Endothelial cell of umbilical vein (primary cell): ENCODE measurements at regions not wholly inside any gene's neighbourhood (a gene's known extent, or its start where the extent isn't known, plus 50 kb on each side); places are given as distances from the start of the nearest gene placed in this dataset.

Experiments used
- BruUV-seq: library from RNA; stranded (reverse); fragments of 400-500 nt; replicated peaks from 2 replicates; lab custom pipeline; 2021; lab: Mats Ljungman, UMichigan
- CTCF ChIA-PET: fragments of 300-600, 350-600 bp; sonication (Branson Sonifier 250); formaldehyde crosslinking; loops from one replicate; lab custom pipeline; 2021; ENCODE audit warnings: antibody characterized with exemption, inconsistent platforms; lab: Charles Lee
- POLR2A ChIA-PET: fragments of 300-600, 350-600 bp; sonication (Branson Sonifier 250); formaldehyde crosslinking; loops from one replicate; lab custom pipeline; 2021; ENCODE audit warnings: antibody characterized with exemption, inconsistent platforms; lab: Charles Lee
- DNase-seq: peaks from one replicate; pipeline ENCODE4 v3.0.0-alpha.2; 2011; ENCODE audit warnings: low read depth, low spot score
- FAIRE-seq: peaks from 2 replicates; lab custom pipeline; 2011; peaks lifted over from hg19 to GRCh38; lab: Jason Lieb, UNC
- H2AFZ ChIP-seq: 2 replicates; pipeline ENCODE4 v1.6.0; 2012; ENCODE audit warnings: low read depth, low read length, control low read depth, inconsistent platforms
- H3K27ac ChIP-seq: 2 replicates; pipeline ENCODE4 v1.5.1; 2011; ENCODE audit warnings: low read depth, mild to moderate bottlenecking, control low read depth, low read length, moderate library complexity; ENCODE audit not compliant: insufficient read depth
- H3K27me3 ChIP-seq, 2 experiments: 2 replicates each; pipeline versions ENCODE4 v1.6.0 to v1.6.1; 2011; ENCODE audit warnings: low read length in 2 of 2, mixed read lengths in 1 of 2; ENCODE audit not compliant: control insufficient read depth in 2 of 2, insufficient read depth in 2 of 2
- H3K36me3 ChIP-seq, 2 experiments: 2 replicates in 1 of 2; 3 replicates in 1 of 2; pipeline ENCODE4 v1.5.1; 2011; ENCODE audit warnings: low read length in 2 of 2, mild to moderate bottlenecking in 1 of 2, moderate library complexity in 1 of 2; ENCODE audit not compliant: control insufficient read depth in 2 of 2, insufficient read depth in 2 of 2; ENCODE audit errors: extremely low read depth in 1 of 2
- H3K4me1 ChIP-seq: 3 replicates; pipeline ENCODE4 v1.5.1; 2011; ENCODE audit warnings: mild to moderate bottlenecking, low read length; ENCODE audit not compliant: control insufficient read depth, insufficient read depth; ENCODE audit errors: extremely low read depth
- H3K4me2 ChIP-seq: 2 replicates; pipeline ENCODE4 v1.6.1; 2011; ENCODE audit warnings: low read length, control low read depth, mixed read lengths; ENCODE audit not compliant: insufficient read depth
- H3K4me3 ChIP-seq, 3 experiments: fragments of 200-600 bp in 1 of 3; sonication (generic), shearing (Covaris generic) in 1 of 3; replicated peaks in 1 of 3; 2 replicates each; pipeline ENCODE4 v1.5.1; 2011 to 2016; ENCODE audit warnings: control low read depth in 3 of 3, low read length in 3 of 3, mild to moderate bottlenecking in 2 of 3, inconsistent platforms in 1 of 3, low read depth in 1 of 3, moderate library complexity in 1 of 3; ENCODE audit not compliant: insufficient read depth in 1 of 3
- H3K79me2 ChIP-seq: 2 replicates; pipeline ENCODE4 v1.6.0; 2012; ENCODE audit warnings: low read length, inconsistent platforms; ENCODE audit not compliant: control insufficient read depth, insufficient read depth
- H3K9ac ChIP-seq: replicated peaks from 2 replicates; pipeline ENCODE3; 2011; ENCODE audit warnings: low read length, control low read depth; ENCODE audit not compliant: insufficient read depth; ENCODE audit errors: extremely low read depth
- H3K9me1 ChIP-seq: replicated peaks from 3 replicates; pipeline ENCODE4 v1.6.0; 2011; ENCODE audit warnings: mild to moderate bottlenecking, low read length; ENCODE audit not compliant: control insufficient read depth, insufficient read depth; ENCODE audit errors: extremely low read depth
- H3K9me3 ChIP-seq: replicated peaks from 2 replicates; pipeline ENCODE4 v1.5.1; 2012; ENCODE audit warnings: low read length, inconsistent platforms; ENCODE audit not compliant: control insufficient read depth, insufficient read depth
- H4K20me1 ChIP-seq: replicated peaks from 2 replicates; pipeline ENCODE3; 2011; ENCODE audit warnings: mild to moderate bottlenecking, low read length; ENCODE audit not compliant: control insufficient read depth, insufficient read depth; ENCODE audit errors: extremely low read depth
- EZH2 ChIP-seq: IDR thresholded peaks from 2 replicates; pipeline ENCODE4 v1.6.1; 2012; ENCODE audit warnings: borderline replicate concordance, low read depth, mild to moderate bottlenecking, moderate library complexity, low read length, inconsistent platforms; ENCODE audit not compliant: severe bottlenecking
- MYC ChIP-seq: IDR thresholded peaks from one replicate; pipeline ENCODE4 v1.6.1; 2011; ENCODE audit warnings: mild to moderate bottlenecking, low read depth, low read length
- POLR2AphosphoS5 ChIP-seq: IDR thresholded peaks from 2 replicates; pipeline ENCODE4 v1.6.1; 2012; ENCODE audit warnings: low read depth, mild to moderate bottlenecking, control low read depth, low read length, moderate library complexity; ENCODE audit not compliant: insufficient read depth
- dilution Hi-C: fragments of 300-500 bp; cut with MboI; formaldehyde crosslinking; loops from one replicate; pipeline ENCODE4 v1.15.0; 2019; ENCODE audit warnings: low sequenced_read_pairs; ENCODE audit not compliant: extremely low pct_ligation_motif_present
- intact Hi-C: fragments of 100-400 bp; cut with micrococcal nuclease; formaldehyde crosslinking; loops from one replicate; pipeline ENCODE4 v1.10.0; 2022
- TF ChIP-seq, protein P1 (sequence below): IDR thresholded peaks from 2 replicates; pipeline ENCODE4 v1.6.1; 2011; ENCODE audit not compliant: insufficient read depth, insufficient read length

DNA sequence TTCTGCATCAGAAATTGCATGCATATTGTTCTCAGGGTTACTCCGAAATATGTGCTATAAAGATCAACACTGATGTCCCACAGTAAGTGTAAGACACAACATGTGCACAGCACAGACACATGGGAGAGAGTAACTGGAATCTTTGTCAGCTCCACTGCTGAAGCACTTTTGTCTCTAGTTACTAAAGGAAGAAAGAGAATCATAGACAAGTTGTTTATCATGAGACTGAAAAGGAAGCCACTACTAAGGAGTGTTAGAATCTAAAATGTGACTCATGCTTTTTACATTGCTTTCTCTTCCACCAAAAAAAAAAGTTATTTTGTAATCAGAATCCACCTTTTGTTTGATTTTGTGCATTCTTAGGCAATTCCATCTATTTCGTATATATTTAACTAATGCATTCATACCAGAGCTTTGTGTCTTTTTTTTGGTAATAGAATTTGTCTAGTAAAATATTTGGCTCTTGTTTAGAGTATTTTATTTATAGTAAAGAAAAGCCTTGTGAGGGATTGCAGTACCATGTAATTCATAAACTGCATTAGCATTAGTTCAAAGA lies 502.4 kb downstream of the FBXO15 start:
- no peaks in the 10 kb centered on the region for H3K27me3 ChIP-seq
- no peak for FAIRE-seq
- ChIA-PET CTCF (no interaction called here), POLR2A (no interaction called here)
- intact Hi-C loops (no loop called here), dilution Hi-C loops (no loop called here)
- no peak overlapping the region for H2AFZ ChIP-seq
- no peaks in the 10 kb centered on the region for H3K4me1 ChIP-seq
- H3K4me2 ChIP-seq = no peak overlapping the region
- no peak overlapping the region for H3K9ac ChIP-seq
- H3K36me3 ChIP-seq = no peaks in the 10 kb centered on the region
- no peak overlapping the region for H3K4me3 ChIP-seq
- H3K79me2 ChIP-seq = no peaks in the 10 kb centered on the region
- BruUV-seq = no TSS peak
- no peak for DNase-seq
- no peak overlapping the region for H3K27ac ChIP-seq
- no peaks in the 10 kb centered on the region for H4K20me1 ChIP-seq
- no peaks in the 10 kb centered on the region for H3K9me1 ChIP-seq
- TF ChIP-seq EZH2 = no peak
- no peak for TF ChIP-seq POLR2AphosphoS5
- TF ChIP-seq, protein P1, sequence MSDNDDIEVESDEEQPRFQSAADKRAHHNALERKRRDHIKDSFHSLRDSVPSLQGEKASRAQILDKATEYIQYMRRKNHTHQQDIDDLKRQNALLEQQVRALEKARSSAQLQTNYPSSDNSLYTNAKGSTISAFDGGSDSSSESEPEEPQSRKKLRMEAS = no peak
- no peak for TF ChIP-seq MYC
- peaks cover 2% of the 10 kb centered on the region for H3K9me3 ChIP-seq

DNA sequence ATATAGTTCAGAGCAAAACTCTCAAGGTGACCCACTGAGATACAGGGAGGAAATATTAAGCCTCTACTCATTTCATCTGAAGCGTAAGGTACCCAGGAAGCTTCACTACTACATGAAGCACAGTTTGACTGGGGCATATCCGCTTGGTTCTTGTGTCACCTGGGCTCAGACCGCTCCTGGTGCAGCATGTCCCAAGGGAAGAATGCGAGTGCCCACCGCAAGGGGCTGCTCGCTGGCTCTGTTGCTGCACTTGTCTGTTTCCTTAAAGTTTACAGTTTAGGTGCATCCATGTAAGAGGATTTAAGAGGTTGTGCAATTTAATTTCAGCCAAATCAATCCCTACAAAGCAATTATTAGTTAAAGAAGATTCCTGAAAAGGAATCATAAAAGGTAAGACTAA lies 507.8 kb downstream of the FBXO15 start:
- FAIRE-seq (no peak), DNase-seq (no peak)
- H3K4me1 ChIP-seq = no peaks in the 10 kb centered on the region
- H3K9me1 ChIP-seq = no peaks in the 10 kb centered on the region
- dilution Hi-C loops = no loop called here
- intact Hi-C loops = no loop called here
- BruUV-seq = no TSS peak
- peaks cover 2% of the 10 kb centered on the region for H3K9me3 ChIP-seq
- H3K4me3 ChIP-seq = no peak overlapping the region
- H3K4me2 ChIP-seq = no peak overlapping the region
- H2AFZ ChIP-seq = no peak overlapping the region
- H3K79me2 ChIP-seq = no peaks in the 10 kb centered on the region
- ChIA-PET POLR2A (no interaction called here), CTCF (no interaction called here)
- H3K27ac ChIP-seq = no peak overlapping the region
- no peaks in the 10 kb centered on the region for H3K36me3 ChIP-seq
- H4K20me1 ChIP-seq = no peaks in the 10 kb centered on the region
- H3K9ac ChIP-seq = no peak overlapping the region
- no peaks in the 10 kb centered on the region for H3K27me3 ChIP-seq
- no peak for TF ChIP-seq POLR2AphosphoS5
